Mucosa of rectum (tissue), 2 donors: ENCODE measurements at regions not wholly inside any gene's neighbourhood (a gene's known extent, or its start where the extent isn't known, plus 50 kb on each side); places are given as distances from the start of the nearest gene placed in this dataset.
"Not testable (repeated sequence)": the region's sequence is repeated elsewhere in the genome, so short reads cannot be mapped to it uniquely, and the experiment has no call there.

Experiments used
- H3K27ac ChIP-seq, 2 donors: one replicate each; pipeline ENCODE4 v1.7.0; 2013; ENCODE audit warnings: inconsistent platforms in 2 of 2, low read depth in 2 of 2, low read length in 2 of 2
- H3K27me3 ChIP-seq, 2 donors: one replicate each; pipeline ENCODE4 v1.7.0; 2013; ENCODE audit warnings: low read length in 2 of 2; ENCODE audit not compliant: control insufficient read depth in 2 of 2, insufficient read depth in 2 of 2
- H3K36me3 ChIP-seq, 2 donors: one replicate each; pipeline ENCODE4 v1.7.0; 2013; ENCODE audit warnings: low read length in 2 of 2; ENCODE audit not compliant: control insufficient read depth in 2 of 2, insufficient read depth in 2 of 2
- H3K4me1 ChIP-seq, 2 donors: one replicate each; pipeline ENCODE4 v1.7.0; 2013; ENCODE audit warnings: low read length in 2 of 2, mild to moderate bottlenecking in 1 of 2; ENCODE audit not compliant: control insufficient read depth in 2 of 2, insufficient read depth in 2 of 2
- H3K4me3 ChIP-seq, 2 donors: one replicate each; pipeline ENCODE4 v1.7.0; 2013; ENCODE audit warnings: low read length in 2 of 2
- H3K9ac ChIP-seq, 2 donors: one replicate each; pipeline ENCODE4 v1.7.0; 2013; ENCODE audit warnings: low read length in 2 of 2, low read depth in 1 of 2, mild to moderate bottlenecking in 1 of 2
- H3K9me3 ChIP-seq, 2 donors: one replicate each; pipeline ENCODE4 v1.7.0; 2013; ENCODE audit warnings: low read length in 2 of 2; ENCODE audit not compliant: control insufficient read depth in 2 of 2
- donor health status: healthy.
- donor health status: Normal muscosa, but diverticular disease.

- H3K36me3 ChIP-seq, H3K27me3 ChIP-seq, H3K27ac ChIP-seq, H3K4me1 ChIP-seq, H3K9me3 ChIP-seq, H3K4me3 ChIP-seq, H3K9ac ChIP-seq: not testable (repeated sequence)
Observed at GRCh38 chr4:9718246-9718939, 63.0 kb upstream of the DRD5 start.

- not testable (repeated sequence) for H3K9ac ChIP-seq, H3K4me1 ChIP-seq, H3K27me3 ChIP-seq, H3K36me3 ChIP-seq, H3K4me3 ChIP-seq, H3K9me3 ChIP-seq, H3K27ac ChIP-seq
Observed at GRCh38 chr4:9722131-9722530, 59.3 kb upstream of the DRD5 start.
